ENCODE measurements at regions not wholly inside any gene's neighbourhood (a gene's known extent, or its start where the extent isn't known, plus 50 kb on each side); places are given as distances from the start of the nearest gene placed in this dataset.
"Not testable (repeated sequence)": the region's sequence is repeated elsewhere in the genome, so short reads cannot be mapped to it uniquely, and the experiment has no call there.

DNA sequence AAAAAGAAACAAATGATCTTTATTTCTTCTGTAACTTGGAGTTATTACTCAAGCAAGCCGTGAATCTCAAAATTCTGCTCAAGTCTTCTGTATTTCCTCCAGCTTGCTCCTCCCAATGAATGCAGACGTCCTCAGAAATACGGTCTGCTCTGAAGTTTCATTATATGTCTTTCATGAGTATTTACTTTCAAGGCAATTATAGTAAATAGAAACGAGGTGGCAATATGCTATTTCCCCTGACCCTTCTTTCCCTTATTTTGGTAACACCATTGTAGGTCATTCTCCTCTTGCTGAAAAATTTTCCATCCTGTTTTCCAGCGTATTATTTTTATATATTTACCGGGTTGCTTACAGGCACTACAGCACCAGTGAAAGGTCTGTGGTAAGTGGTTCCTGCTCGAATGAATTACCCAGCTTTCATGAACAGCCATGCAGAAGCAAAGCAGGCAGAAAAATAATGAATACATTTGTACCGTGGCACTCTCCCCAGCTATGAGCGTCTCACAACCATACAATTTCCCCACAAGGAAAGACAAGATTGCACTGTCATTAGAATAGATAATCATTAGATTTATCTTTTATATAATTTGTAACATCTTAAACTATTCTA lies 350.9 kb upstream of the PKN2 start:
- DNase-seq: no peak

- DNase-seq: no peak
Observed at GRCh38 chr1:88341447-88341846, 342.6 kb upstream of the PKN2 start.

DNA sequence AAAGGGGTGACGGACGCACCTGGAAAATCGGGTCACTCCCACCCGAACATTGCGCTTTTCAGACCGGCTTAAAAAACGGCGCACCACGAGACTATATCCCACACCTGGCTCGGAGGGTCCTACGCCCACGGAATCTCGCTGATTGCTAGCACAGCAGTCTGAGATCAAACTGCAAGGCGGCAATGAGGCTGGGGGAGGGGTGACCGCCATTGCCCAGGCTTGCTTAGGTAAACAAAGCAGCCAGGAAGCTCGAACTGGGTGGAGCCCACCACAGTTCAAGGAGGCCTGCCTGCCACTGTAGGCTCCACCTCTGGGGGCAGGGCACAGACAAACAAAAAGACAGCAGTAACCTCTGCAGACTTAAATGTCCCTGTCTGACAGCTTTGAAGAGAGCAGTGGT lies 342.0 kb upstream of the PKN2 start:
- DNase-seq: not testable (repeated sequence)

- DNase-seq: no peak
Observed at GRCh38 chr1:88350648-88351047, 333.4 kb upstream of the PKN2 start.

DNA sequence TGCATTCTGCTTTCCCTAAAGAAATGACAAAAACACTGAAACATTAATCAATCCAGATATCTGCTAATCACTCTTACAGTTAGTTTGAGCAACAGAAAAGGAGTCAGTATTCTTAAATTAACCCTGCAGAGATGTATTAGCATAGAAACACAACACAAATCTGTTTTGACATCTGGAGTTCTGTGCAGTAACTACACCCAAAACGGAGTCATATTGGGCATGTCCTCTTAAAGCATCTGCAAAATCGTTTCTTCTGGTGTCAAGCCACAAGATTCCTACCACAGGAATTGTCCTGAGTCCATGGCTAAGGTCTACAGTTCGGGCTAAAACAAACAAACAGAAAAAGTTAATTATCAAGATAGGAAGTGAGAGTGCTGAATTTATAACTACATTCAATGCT lies 332.1 kb upstream of the PKN2 start:
- DNase-seq: no peak

GRCh38 chr1:88354256-88354655 lies 329.8 kb upstream of the PKN2 start:
- DNase-seq: no peak

GRCh38 chr1:88357729-88358128 lies 326.3 kb upstream of the PKN2 start:
- no peak for DNase-seq

GRCh38 chr1:88371436-88372023 lies 312.5 kb upstream of the PKN2 start:
- DNase-seq: no peak

DNA sequence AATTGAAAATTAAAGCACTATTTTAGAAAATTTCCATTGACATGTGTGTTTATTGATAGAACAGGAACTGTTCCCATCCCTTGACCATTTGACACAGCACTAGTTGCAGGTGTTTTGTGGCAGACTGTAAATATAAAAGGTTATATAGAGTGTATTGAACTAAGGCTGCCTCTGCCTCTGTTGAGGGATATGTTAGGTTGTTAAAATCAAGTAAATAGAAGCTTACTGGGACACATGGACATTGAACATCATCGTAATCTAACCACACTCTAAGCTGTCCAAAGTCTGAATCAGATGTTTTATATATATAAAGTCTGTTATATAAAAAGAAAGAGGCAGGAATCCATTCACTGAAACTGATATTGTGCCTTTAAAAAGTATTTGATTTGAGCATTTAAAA lies 308.1 kb upstream of the PKN2 start:
- no peak for DNase-seq

GRCh38 chr1:88376421-88376820 lies 307.7 kb upstream of the PKN2 start:
- DNase-seq: no peak

- DNase-seq: no peak
Observed at GRCh38 chr1:88378560-88378959, 305.5 kb upstream of the PKN2 start.

GRCh38 chr1:88394958-88395357 lies 289.1 kb upstream of the PKN2 start:
- no peak for DNase-seq

- no peak for DNase-seq
Observed at GRCh38 chr1:88398338-88398737, 285.7 kb upstream of the PKN2 start.

GRCh38 chr1:88399690-88400089 lies 284.4 kb upstream of the PKN2 start:
- no peak for DNase-seq

- no peak for DNase-seq
Observed at GRCh38 chr1:88401313-88401712, 282.8 kb upstream of the PKN2 start.

GRCh38 chr1:88404582-88404981 lies 279.5 kb upstream of the PKN2 start:
- DNase-seq: no peak

DNA sequence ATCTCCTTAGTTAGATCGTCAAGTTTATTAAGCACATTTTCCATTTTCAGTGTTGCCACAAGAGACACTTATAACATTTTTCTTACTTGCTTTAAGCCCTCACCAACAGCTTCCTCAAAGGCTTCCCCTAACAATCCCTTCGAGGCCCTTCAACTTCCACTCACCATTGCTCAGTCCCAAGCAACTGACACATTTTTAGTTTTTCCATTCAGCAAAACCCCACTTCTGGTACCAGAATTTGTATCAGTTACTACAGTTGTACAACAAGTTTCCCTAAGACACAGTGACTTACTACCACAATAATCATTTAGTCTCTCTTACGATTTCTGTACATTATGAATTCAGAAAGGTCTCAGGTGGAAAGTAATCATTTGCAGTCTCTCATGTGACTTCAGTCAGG lies 276.8 kb upstream of the PKN2 start:
- DNase-seq: no peak

- DNase-seq: no peak
Observed at GRCh38 chr1:88421997-88422396, 262.1 kb upstream of the PKN2 start.

GRCh38 chr1:88433556-88433955 lies 250.5 kb upstream of the PKN2 start:
- DNase-seq: no peak

- DNase-seq: no peak
Observed at GRCh38 chr1:88434836-88435235, 249.2 kb upstream of the PKN2 start.

DNA sequence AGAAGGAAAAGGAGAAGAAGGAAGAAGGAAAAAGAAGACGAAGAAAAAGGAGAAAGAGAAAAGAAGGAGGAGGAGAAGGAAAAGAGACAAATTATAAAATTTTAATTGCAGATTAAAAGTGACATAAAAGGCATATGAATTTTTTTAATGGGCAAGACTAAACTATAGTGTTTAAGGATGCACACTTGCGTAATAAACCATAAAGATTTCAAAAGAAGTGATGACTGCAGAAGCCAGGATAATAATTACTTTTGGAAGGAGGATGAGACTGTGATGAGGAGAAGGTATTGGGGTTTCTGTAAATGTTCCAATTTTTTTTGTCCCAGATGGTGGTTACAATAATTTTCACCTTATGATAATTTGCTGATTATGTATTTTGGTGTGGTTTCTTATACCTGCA lies 243.1 kb upstream of the PKN2 start:
- DNase-seq: no peak

- no peak for DNase-seq
Observed at GRCh38 chr1:88451856-88452255, 232.2 kb upstream of the PKN2 start.

GRCh38 chr1:88453295-88453694 lies 230.8 kb upstream of the PKN2 start:
- no peak for DNase-seq

GRCh38 chr1:88454781-88455180 lies 229.3 kb upstream of the PKN2 start:
- DNase-seq: no peak

GRCh38 chr1:88455621-88456256 lies 228.3 kb upstream of the PKN2 start:
- DNase-seq: no peak
